Dedifferentiated amniotic fluid mesenchymal stem cell (primary cell): ENCODE measurements at regions not wholly inside any gene's neighbourhood (a gene's known extent, or its start where the extent isn't known, plus 50 kb on each side); places are given as distances from the start of the nearest gene placed in this dataset.

Source experiments
- DNase-seq: peaks from one replicate; pipeline ENCODE4 v3.0.0-alpha.2; 2016; ENCODE audit errors: extremely low spot score

- DNase-seq, result no peak
These were observed 355.7 kb downstream of the SOX2 start for GRCh38 chr3:182067423-182067822.

DNA sequence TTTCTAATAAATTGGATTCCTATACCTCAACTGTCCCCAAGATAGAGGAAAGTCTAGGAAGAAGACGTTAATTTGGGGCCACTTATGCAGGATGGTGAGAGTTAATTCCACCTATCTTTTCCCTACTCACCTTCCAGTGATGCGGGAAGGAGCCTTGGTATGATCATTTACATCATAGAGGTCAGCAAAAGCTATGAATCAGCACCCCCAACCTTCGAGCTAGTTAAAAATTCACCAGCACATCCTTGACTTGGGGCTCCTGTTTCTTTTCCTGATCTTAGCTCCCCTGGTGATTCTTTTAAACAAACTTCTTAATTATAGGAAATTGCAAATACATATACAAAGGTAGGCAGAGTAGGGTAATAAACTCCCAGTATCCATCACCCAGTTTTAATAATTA lies 366.6 kb downstream of the SOX2 start:
- no peak for DNase-seq

GRCh38 chr3:182078929-182079328 lies 367.2 kb downstream of the SOX2 start:
- DNase-seq, result no peak

DNA sequence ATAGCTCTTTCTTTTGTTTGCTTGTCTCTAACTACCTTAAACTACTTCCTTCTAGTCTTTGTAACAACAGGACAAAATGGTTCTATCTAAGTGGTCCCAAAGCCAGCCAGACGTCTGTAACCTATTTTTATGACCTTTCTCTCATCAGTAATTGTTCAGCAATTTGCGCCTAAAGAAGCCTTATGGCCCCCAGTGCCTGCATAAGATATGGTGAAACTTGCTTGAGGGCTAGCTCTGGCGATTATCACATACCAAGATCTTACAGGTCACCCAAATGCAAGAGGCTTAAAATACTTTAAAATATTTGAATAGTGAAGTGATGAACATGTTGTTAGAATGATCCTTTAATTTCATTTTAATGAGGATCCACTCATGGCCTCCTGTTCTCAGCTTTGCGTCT lies 369.4 kb downstream of the SOX2 start:
- DNase-seq, result no peak

- no peak for DNase-seq
These were observed 371.4 kb downstream of the SOX2 start for GRCh38 chr3:182083112-182083511.

DNA sequence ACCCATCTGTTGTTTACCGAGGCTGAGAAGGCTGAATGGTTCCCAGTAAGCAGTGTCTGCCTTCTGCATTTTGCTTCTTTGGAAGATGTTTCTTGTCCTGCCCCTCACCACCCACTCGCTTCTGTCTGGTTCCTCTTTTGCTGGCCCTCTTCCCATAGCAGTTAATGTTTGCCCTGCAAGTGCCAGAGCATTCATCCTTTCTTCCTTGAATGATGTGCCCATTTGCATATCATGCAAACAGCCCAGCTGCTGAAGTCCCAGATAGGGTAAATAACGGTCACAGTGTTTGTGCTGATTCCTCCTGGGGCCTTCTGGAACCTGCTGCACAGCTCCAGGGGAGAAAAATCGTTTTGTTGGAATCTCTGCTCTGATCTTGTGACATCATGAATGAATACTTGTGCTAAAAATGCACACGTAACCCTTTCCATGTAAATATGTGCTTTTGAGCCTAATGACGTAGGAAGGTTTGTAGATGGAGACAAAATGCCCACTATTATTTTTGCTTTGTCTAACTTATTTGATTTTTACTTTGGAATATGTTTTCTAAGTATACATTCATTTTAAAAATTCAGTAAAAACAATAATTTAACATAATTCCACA lies 381.0 kb downstream of the SOX2 start:
- no peak for DNase-seq

GRCh38 chr3:182094321-182094720 lies 382.6 kb downstream of the SOX2 start:
- DNase-seq, result no peak

DNA sequence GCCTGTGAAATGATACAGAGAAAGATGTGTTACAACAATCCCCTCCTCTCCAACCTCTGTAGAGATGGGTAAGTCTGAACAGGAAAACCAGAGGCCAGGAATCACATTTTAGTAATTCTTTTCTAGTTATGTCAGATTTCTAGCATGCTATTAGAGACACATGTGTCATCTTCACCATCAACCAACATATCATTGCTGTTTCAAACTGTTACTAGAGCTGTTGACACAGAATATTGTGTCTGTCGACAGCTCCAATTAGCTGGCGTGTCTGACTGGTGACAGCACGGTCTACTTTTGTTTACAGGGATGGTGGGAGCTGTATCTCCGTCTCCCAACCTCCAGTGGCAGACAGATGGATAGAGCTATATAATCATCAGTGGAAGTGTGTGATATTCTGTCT lies 393.2 kb downstream of the SOX2 start:
- DNase-seq, result no peak

DNA sequence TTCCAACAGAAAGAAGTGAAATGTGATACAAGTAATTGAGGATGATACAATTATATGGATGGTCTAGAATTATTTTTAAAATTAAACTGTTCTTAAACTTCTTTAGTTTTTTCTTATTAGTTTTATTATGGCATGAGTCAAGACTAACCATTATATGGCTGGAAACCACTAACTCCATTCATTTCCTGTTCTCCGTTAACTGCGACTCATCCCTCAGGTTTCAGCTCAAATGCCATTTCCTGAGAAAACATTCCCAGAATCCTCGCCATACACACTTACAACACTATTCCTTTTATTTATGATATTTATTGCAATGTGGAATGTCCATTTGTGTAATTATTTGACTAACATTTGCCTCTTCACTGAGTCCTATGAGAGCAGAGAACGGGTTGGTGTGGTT lies 394.1 kb downstream of the SOX2 start:
- no peak for DNase-seq

DNA sequence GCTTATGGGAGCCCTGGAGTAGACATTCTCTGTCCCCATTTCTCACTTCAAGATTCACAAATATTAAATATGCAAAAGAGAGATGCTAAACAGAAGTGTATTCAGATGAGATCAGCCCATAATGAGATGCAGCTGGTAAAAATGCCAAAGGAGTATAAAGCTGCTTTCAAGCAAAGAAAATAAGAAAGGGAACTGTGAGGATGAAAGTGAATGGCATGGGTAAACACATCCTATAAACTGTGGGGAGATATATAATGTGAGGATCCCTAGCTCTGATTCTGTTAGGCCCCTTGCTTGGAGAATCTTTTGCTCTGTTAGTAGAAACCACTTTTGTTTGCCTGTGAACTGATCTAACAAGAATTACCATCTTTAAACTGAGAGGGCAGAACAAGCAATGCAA lies 396.6 kb downstream of the SOX2 start:
- DNase-seq, result no peak

DNA sequence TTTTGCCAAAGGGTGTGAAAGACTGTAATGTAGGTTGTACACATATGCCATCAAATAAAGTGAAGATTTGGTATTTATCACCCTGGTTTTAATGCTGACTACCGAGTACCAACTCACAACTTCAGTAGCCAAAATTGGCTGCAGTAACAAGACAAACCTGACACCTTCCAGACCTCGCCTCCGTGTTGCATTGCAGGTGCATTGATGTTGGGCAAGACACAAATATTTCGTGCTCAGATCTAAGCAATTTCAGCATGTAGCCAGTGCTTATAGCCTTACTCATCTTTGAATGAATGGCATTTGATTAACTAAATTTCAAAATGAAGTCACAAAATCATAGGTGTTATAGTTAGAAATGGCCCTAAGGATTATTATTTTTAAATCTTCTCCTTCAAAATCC lies 400.2 kb downstream of the SOX2 start:
- no peak for DNase-seq

GRCh38 chr3:182115328-182116015 lies 403.7 kb downstream of the SOX2 start:
- no peak for DNase-seq

- DNase-seq, result no peak
These were observed 404.7 kb downstream of the SOX2 start for GRCh38 chr3:182116386-182116785.

- DNase-seq, result no peak
These were observed 405.4 kb downstream of the SOX2 start for GRCh38 chr3:182117131-182117530.

DNA sequence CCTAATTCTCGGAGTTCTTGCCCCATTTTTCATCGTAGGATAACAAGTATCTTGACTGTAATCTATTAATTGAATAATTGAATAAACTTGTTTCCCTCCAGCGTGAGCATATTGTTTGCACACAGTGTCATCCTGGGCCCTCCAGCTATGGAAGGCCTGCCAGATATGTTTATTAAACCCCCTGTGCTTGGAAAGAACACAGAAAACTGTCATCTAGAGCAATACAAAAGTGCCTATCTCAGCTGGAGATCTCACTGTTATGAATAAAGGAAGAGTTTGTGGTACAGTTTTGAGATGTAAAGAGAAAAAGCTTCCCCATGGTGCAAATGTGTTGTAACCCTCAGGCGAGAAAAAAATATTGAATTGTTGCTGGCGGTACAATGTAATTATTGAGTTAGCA lies 405.9 kb downstream of the SOX2 start:
- DNase-seq, result no peak

GRCh38 chr3:182118066-182118465 lies 406.3 kb downstream of the SOX2 start:
- DNase-seq, result no peak

GRCh38 chr3:182121401-182121800 lies 409.7 kb downstream of the SOX2 start:
- no peak for DNase-seq

DNA sequence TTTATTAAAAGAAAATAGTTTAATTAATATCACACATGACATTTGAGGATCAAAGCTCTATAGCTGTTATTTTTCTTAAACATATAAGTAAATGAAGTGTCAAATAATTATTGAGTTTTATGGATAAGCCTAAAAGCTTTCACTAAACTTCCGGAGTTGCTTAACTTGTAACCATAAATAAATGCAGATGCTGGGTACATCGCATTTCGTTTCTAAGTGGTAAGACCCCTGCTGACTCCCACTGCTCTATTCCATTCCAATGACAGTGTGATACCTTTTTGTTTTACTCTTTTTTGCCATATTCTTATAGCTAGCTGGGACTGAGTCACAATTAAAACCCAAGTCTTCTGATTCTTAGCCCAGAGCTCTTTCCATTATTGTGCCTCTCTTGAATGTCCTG lies 411.1 kb downstream of the SOX2 start:
- DNase-seq, result no peak

DNA sequence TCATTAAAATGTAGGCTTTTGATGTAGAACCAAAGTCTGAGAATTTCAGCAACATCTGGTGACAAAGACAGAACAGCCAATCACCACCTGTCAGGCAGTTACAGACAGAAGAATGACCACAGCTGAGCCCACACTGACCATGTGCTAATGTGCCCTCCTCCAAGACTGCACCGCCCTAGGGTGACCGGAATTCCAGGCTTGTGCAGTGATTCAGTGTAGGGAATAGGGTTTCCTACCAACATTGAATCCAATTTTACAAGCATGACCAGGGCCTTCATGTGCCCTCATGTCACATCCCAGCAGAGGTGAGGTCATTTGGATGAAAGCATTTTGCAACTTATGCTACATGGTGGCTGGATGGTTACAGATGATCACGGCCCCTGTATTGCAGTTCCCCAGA lies 412.5 kb downstream of the SOX2 start:
- no peak for DNase-seq

- no peak for DNase-seq
These were observed 413.0 kb downstream of the SOX2 start for GRCh38 chr3:182124716-182125115.

DNA sequence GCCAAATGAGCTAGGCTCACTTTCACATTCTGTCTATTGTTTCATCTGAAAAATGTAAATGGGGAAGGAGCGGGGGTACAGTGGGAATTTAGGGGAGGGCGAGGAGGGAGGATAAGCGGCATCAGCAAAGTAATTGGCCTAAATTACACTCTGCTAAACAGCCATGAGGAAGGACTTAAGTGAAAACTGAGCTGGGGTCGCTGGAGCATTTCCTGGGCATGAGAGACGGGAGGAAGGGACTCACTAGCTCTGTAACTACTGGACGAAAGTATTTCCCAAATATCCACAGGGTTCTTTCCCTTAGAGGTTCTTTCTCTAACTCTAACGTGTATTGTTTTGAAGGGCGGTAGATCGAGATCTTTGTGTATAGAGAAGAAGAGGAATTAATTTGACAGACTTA lies 418.0 kb downstream of the SOX2 start:
- no peak for DNase-seq

DNA sequence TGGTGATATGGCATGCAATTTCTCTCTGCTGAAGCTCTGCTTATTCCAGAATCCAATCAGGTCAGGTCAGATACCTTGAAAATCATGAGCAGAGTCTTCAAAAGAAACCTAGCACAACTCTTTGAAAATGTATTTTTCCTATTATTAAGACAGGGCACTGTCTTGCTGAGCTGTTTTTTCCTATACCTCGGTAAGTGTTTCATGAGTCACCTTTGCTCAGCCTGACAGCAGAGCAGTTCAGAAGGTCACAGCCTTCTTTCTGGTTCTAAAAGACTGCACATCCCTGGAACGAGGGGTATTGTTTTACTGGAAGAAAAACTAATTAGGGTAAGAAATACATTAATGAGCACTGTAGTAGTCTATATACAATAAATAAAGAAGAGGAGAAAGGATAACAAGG lies 422.0 kb downstream of the SOX2 start:
- no peak for DNase-seq

DNA sequence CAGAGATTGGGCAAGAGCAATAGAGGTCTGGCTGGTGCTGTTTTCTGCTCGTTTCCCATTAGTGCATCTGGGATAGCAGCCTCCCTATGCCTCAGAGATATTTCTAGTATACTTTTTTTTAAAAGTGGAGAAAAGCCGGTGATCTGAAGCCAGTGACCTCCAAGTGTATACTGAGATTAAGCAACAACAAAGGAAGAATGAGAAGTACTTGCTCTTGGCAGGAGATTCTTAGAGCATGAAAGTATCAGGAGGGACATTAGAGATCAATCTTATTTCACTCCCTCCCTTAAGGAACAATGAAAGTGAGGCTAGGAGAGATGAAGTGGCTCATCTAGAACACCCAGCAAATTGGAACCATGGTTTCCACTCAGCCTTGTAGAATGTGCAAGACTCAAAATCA lies 423.3 kb downstream of the SOX2 start:
- no peak for DNase-seq
